GM12892 (cell line): ENCODE measurements at regions not wholly inside any gene's neighbourhood (a gene's known extent, or its start where the extent isn't known, plus 50 kb on each side); places are given as distances from the start of the nearest gene placed in this dataset.

Source experiments
- POLR2A ChIP-seq: IDR thresholded peaks from 2 replicates; pipeline ENCODE4 v1.6.1; 2011; ENCODE audit warnings: low read depth, low read length, control low read depth
- POLR2AphosphoS5 ChIP-seq: IDR thresholded peaks from 2 replicates; pipeline ENCODE4 v1.6.1; 2011; ENCODE audit warnings: low read depth, low read length, control low read depth
- TAF1 ChIP-seq: IDR thresholded peaks from 2 replicates; pipeline ENCODE4 v1.6.1; 2011; ENCODE audit warnings: low read depth, mild to moderate bottlenecking, control low read depth, low read length, borderline replicate concordance

DNA sequence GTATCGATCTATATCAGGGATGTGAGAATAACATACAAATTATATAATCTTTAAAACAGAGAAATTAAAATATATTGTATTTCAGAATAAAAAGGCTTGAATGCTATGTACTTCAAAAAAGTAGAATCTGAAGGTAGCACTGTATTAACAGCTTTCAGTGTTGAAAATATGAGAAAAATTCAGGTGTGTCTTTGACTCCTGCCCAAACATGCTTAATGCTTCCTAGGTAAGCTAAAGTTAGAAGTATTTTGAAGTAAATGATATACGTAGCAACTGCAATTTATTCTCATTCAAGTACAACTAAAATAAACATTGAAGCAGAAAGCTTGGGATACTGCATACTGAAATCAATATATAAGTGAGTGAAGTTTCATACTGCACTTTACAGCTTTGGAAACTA lies 1082.0 kb upstream of the ACVR2A start:
- TF ChIP-seq POLR2AphosphoS5 (no peak), POLR2A (no peak), TAF1 (no peak)
